IPS DF 6.9 (cell line): ENCODE measurements at regions not wholly inside any gene's neighbourhood (a gene's known extent, or its start where the extent isn't known, plus 50 kb on each side); places are given as distances from the start of the nearest gene placed in this dataset.

ENCODE experiments used
- DNase-seq: peaks from one replicate; pipeline ENCODE4 v3.0.0-alpha.2; 2013; ENCODE audit warnings: low read depth, low spot score
- H3K27ac ChIP-seq: one replicate; pipeline ENCODE4 v1.5.1; 2013; ENCODE audit warnings: low read length, control low read depth
- H3K27me3 ChIP-seq: 2 replicates; pipeline ENCODE4 v1.6.1; 2013; ENCODE audit warnings: mild to moderate bottlenecking, low read length; ENCODE audit not compliant: control insufficient read depth, insufficient read depth
- H3K36me3 ChIP-seq: 2 replicates; pipeline ENCODE4 v1.6.1; 2013; ENCODE audit warnings: low read length; ENCODE audit not compliant: control insufficient read depth, insufficient read depth
- H3K4me1 ChIP-seq: 2 replicates; pipeline ENCODE4 v1.6.1; 2013; ENCODE audit warnings: low read length; ENCODE audit not compliant: control insufficient read depth, insufficient read depth
- H3K4me3 ChIP-seq: 2 replicates; pipeline ENCODE4 v1.5.1; 2013; ENCODE audit warnings: mild to moderate bottlenecking, low read length
- H3K9me3 ChIP-seq: 2 replicates; pipeline ENCODE4 v1.6.1; 2013; ENCODE audit warnings: low read length, inconsistent platforms; ENCODE audit not compliant: control insufficient read depth, insufficient read depth
- WGBS: extraction: QIAGEN DNeasy Blood & Tissue Kit; methylation state at CpG from one replicate; pipeline ENCODE4 v1.1.7; 2013; ENCODE audit warnings: mixed read lengths, missing lambda C conversion rate; ENCODE audit not compliant: insufficient read length, insufficient coverage; 5-methylcytosine and 5-hydroxymethylcytosine counted together

DNA sequence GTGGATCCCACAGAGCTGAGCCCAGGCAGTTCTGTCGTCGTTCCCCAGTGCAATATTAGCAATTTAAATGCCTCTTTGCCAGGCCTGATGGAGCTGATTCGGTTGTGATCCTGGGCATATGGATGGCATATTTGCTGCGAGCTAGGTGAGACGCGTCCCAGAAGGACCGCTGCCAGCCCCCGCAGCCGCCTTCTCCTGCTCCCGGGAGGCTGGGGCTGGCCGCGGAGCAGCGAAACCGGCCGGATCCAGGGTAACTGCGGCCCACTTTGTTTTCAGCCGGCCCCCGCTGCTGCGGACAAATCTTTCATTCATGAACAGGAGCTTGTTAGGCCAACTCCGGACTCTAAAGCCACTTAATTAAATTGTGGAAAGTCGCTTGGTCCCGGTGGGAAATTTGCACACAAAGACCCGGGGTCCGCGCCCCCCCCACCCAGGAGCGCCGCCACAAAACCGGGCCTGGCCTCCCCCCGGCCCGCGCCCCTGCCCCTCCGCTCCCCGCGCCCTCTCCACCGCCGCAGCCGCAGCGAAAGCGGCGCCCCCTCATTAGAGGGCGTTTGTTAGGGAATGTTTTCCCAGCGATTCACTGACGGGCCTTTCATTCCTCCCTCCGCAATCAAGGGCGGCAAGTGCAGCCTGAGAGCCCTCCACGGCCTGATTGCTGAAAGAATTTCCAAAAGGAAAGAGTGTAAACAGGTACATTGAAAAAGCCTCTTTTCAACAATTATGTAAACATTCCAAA is 383.3 kb downstream of the RRAGC start:
- peak overlapping the region; percentile 38; the same call in 1 of the 2 replicates for H3K4me3 ChIP-seq
- H3K27me3 ChIP-seq, result no peaks in the 10 kb centered on the region; the same call in 1 of the 2 replicates
- DNase-seq, result no peak
- no peak overlapping the region for H3K27ac ChIP-seq
- no peaks in the 10 kb centered on the region for H3K9me3 ChIP-seq
- WGBS, result no CpG with 5 or more reads among the region's 46 CpGs
- peaks cover 3% of the 10 kb centered on the region for H3K4me1 ChIP-seq
- no peaks in the 10 kb centered on the region for H3K36me3 ChIP-seq

DNA sequence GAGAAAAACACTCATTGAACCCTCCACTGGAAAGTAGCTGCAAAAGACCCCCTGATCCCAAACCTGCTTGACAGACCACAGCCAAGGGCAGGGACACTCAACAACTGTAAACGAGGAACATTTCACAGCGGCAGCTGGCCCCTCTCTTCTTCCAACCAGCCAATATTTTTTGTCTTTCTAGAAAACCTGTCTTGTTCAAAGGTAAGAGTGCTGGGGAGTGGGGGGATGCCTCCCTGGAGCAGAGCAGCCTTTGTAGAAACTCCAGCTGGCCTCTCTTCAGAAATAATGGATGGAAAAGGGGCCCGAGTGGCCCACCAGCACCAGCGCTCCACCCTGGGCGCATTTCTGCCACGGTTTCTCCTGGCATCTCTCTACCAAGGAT is 384.0 kb downstream of the RRAGC start:
- no peak for DNase-seq
- WGBS, result no CpG with 5 or more reads among the region's 6 CpGs
- H3K9me3 ChIP-seq, result no peaks in the 10 kb centered on the region
- H3K27me3 ChIP-seq, result no peaks in the 10 kb centered on the region; the same call in 1 of the 2 replicates
- H3K4me3 ChIP-seq, result no peak overlapping the region
- H3K27ac ChIP-seq, result no peak overlapping the region
- H3K4me1 ChIP-seq, result peaks cover 3% of the 10 kb centered on the region
- no peaks in the 10 kb centered on the region for H3K36me3 ChIP-seq

DNA sequence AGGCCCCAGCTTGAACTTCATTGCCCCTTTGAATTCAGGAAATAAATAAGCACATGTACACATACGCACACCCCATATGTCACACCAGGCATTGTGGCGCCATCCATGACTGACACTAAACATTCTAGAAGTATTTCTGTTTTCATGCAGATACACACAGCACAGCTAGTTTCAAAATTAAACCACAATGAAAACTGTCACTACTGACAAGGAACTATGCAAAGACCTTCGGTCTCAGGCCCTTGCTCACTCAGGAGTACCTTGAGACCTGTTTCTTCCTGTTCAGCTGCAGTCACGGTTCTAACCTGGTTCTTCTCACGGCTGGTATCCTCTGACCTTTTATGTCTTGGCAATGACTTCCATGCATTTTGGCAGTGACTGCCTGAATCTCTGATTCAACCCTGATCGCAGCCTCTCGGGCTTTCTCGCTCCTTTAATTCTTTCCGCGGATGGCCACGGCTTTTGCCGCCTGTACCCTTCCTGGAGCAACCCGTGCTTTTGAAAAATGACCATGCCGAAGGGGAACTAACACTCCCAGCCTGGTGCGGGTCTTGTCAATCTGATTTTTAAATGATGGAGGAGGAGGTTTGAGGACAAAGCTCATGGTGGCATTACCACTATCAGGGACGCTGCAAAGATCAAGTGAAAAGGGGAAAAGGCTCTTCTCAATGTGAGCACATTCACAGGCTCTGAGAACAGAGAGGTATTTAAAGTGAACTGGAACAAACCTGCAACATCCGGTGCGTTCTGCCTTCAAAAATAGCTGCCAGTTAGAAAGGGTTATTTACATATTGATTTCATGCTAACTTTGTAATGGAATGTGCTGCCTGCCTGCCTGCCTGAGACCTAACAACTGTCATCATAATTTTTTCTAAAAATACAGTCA is 384.6 kb downstream of the RRAGC start:
- Histone ChIP-seq H3K27ac (no peak overlapping the region), H3K27me3 (no peaks in the 10 kb centered on the region; the same call in 1 of the 2 replicates), H3K36me3 (no peaks in the 10 kb centered on the region), H3K4me1 (peaks cover 3% of the 10 kb centered on the region), H3K9me3 (no peaks in the 10 kb centered on the region), H3K4me3 (no peak overlapping the region)
- no peak for DNase-seq
- WGBS, result no CpG with 5 or more reads among the region's 18 CpGs

DNA sequence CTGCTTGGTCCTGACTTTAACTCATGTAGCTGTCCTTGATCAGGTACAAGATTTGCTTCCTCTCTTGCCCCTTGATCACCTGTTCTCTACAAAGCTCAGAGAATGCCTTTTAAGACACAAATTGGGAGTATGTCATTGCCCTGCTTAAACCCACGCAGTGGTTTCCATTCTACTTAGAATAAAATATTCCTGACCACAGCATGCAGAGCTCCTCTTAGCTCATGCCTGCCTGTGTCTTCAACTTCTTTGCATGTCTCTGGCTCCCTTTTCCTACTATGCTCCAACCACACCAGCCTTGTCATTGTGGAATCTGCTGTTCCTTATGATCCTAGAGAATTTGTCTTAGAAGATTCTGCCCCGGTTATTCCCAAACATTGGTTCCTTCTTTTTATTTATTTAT is 393.1 kb downstream of the RRAGC start:
- Histone ChIP-seq H3K4me1 (peaks cover 2% of the 10 kb centered on the region), H3K27ac (no peak overlapping the region), H3K4me3 (no peak overlapping the region), H3K9me3 (no peaks in the 10 kb centered on the region), H3K36me3 (no peaks in the 10 kb centered on the region), H3K27me3 (no peaks in the 10 kb centered on the region)
- DNase-seq, result no peak
- no CpG with 5 or more reads among the region's 2 CpGs for WGBS

DNA sequence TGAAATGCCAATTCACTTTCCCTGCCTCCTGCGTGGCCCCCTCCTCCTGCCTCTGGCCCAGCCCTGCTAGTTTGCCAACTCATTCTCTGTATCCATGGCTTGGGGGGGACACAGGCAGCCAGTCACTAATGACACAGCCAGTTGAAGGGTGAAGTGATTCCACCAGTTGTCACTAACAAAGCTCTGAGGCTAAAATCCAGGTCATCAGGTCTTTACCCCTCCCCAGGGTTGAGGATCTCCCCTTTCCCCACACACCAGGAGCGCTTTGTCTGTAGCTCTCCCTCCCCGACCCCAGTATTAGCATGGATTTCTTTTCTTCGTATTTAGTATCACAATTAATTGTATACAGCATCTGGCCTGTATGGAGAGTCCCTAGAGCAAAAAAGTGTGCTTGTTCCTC is 394.1 kb downstream of the RRAGC start:
- H3K9me3 ChIP-seq, result no peaks in the 10 kb centered on the region
- DNase-seq, result no peak
- no peaks in the 10 kb centered on the region for H3K27me3 ChIP-seq
- H3K4me1 ChIP-seq, result peaks cover 2% of the 10 kb centered on the region
- WGBS, result no CpG with 5 or more reads among the region's 4 CpGs
- no peak overlapping the region for H3K27ac ChIP-seq
- no peak overlapping the region for H3K4me3 ChIP-seq
- H3K36me3 ChIP-seq, result no peaks in the 10 kb centered on the region

DNA sequence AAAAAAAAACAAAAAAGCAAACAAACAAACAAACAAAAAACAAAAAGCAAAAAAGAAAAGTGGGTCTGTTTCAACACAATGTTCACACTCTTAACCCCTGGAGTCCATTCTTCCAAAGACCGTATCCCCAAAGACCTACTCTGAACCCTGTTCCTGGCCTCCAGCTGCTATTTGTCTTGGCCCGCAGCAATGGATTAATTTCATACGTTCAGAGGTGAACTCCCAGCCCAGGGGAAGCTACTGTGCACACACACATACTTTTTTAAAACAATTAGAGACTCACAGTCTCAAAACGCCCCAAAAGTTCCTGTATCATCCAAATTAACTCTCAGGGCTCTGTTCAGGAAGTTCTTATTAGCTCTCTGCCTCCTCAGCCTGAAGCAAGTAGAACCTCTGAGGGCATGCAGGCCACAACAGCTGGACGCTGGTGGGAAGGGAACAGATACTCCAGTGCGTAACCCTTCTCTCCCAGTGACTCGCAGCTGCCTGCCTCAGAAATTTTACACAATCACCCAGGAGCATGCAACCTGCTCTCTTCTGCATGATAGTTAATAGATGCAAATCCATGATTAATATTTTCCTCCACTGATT is 395.4 kb downstream of the RRAGC start:
- Histone ChIP-seq H3K36me3 (no peaks in the 10 kb centered on the region), H3K9me3 (no peaks in the 10 kb centered on the region), H3K27ac (no peak overlapping the region), H3K27me3 (no peaks in the 10 kb centered on the region), H3K4me3 (no peak overlapping the region), H3K4me1 (peaks cover 2% of the 10 kb centered on the region)
- no peak for DNase-seq
- no CpG with 5 or more reads among the region's 7 CpGs for WGBS

DNA sequence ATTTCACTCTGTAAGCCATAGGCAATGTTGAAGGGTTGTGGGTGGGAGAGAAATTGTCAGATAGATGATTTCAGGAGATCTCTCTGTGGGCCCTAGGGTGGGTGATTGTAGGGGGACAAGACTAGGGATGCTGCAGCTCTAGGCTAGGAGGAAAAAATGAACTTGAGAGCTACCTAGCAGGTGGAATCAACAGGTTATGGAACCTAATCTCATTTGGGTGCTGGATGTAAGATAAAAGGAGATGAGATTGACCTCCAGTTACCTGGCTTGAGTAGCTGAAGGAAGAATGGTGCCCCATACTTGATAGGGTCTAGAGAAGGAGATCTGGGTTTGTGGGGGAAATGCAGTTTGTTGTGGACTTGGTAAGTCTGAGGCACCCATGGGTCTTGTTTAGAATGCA is 396.5 kb downstream of the RRAGC start:
- H3K27me3 ChIP-seq, result no peaks in the 10 kb centered on the region
- no peak for DNase-seq
- no peak overlapping the region for H3K4me3 ChIP-seq
- H3K27ac ChIP-seq, result no peak overlapping the region
- peaks cover 2% of the 10 kb centered on the region for H3K4me1 ChIP-seq
- H3K9me3 ChIP-seq, result no peaks in the 10 kb centered on the region
- H3K36me3 ChIP-seq, result no peaks in the 10 kb centered on the region

DNA sequence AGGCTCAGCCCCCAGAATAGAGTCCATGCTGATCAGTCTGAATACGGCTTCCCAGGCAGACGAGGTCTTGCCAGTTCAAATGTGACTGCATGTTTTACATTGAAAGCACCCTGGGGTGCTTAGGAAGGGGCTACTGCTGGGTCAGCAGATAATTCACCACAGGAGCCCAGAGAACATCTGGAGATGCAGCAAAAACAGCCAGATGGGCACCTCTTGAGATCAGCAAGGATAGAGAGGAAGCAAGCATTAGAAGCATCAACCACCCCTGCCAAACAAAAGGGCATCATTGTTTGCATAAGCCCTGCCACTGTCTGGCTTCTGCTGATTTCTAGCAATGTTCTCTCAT is 403.1 kb downstream of the RRAGC start:
- Histone ChIP-seq H3K9me3 (no peaks in the 10 kb centered on the region), H3K36me3 (no peaks in the 10 kb centered on the region), H3K4me1 (no peaks in the 10 kb centered on the region; the same call in 1 of the 2 replicates), H3K27ac (no peak overlapping the region), H3K4me3 (no peak overlapping the region), H3K27me3 (no peaks in the 10 kb centered on the region)
- WGBS, result no CpG with 5 or more reads among the region's 2 CpGs
- DNase-seq, result no peak

DNA sequence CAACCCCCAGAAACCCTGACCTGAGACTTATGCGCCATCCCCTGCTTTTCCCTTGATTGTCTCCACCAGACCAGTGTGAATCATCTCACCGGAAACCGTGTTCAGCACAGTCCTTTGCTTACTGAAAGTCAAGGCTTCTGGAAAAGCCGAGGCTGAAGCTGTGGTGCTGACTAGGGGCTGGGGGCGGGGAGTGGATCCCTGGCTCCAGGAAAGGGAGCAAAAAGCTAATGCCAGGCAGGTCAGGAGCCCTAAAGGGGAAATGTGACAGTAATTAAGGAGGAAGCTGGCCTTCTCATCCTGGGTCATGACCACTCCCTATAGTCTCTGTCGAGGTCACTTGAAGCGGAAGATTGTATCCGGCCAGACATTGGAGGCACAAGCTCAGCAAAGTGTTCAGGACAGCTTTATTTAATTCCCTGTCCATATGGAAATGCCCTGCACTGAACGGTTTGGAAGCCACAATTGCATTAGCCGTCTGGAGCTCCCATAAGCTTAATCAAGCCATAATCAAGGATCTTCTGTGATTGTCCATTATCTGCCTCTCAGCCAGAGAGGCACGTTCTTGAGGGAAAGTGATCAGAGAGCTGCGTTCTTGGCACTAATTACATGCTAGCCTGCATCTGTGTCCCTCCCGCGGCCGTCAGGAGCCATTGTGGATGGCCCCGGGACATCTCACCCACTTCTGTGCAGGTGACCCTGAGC is 403.6 kb downstream of the RRAGC start:
- no CpG with 5 or more reads among the region's 16 CpGs for WGBS

DNA sequence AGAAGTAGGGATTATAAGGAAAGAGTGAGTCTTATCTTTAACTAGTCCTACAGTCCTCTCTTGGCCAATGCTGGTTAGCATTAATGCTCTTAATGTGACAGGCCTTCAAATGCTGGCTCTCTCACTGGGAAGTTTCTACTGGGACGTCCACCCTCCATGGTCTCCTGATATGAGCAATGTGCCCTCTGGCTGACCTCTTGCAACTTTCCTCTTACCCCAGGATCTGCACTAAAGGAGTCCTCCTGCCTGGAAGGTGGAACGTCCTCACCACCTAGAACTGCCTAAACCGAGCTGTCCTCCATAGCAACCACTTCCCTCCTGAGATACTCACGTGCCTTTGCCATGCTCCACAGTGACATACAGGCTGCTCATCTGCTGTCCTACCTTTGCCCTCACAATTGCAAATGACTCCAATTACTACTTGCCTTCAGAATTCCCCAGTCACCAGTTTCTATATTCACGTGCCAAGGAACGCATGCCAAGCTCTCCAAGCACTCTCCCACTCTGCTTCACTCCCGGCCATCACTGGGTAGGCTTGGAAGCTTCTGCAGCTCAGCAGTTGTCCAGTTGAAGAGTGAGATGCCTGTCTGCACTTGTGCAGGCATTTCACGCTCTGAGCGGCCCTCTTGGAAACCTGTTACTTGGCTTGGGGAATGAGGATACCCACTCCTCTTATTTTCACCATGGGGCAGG is 404.7 kb downstream of the RRAGC start:
- WGBS, result no CpG with 5 or more reads among the region's 9 CpGs
- no peak overlapping the region for H3K4me3 ChIP-seq
- H3K36me3 ChIP-seq, result no peaks in the 10 kb centered on the region
- H3K27ac ChIP-seq, result no peak overlapping the region
- H3K9me3 ChIP-seq, result no peaks in the 10 kb centered on the region
- H3K4me1 ChIP-seq, result no peaks in the 10 kb centered on the region; the same call in 1 of the 2 replicates
- DNase-seq, result no peak
- H3K27me3 ChIP-seq, result no peaks in the 10 kb centered on the region

More for the DNA sequence above, 403.6 kb downstream of the RRAGC start:
- no peak overlapping the region for H3K27ac ChIP-seq
- H3K4me1 ChIP-seq, result no peaks in the 10 kb centered on the region; the same call in 1 of the 2 replicates
- no peak for DNase-seq
- no peaks in the 10 kb centered on the region for H3K9me3 ChIP-seq
- no peak overlapping the region for H3K4me3 ChIP-seq
- H3K36me3 ChIP-seq, result no peaks in the 10 kb centered on the region
- H3K27me3 ChIP-seq, result no peaks in the 10 kb centered on the region
